Effector CD4-positive, alpha-beta T cell (primary cell): ENCODE measurements at regions not wholly inside any gene's neighbourhood (a gene's known extent, or its start where the extent isn't known, plus 50 kb on each side); places are given as distances from the start of the nearest gene placed in this dataset.

Experiments
- DNase-seq: peaks from one replicate; pipeline ENCODE4 v3.0.0-alpha.2; 2020

GRCh38 chr17:73934696-73935095, 268.8 kb upstream of the RPL38 start:
- no peak for DNase-seq

GRCh38 chr17:73936908-73937627, 266.4 kb upstream of the RPL38 start:
- DNase-seq = no peak

GRCh38 chr17:73938706-73939105, 264.8 kb upstream of the RPL38 start:
- DNase-seq = no peak

GRCh38 chr17:73939806-73940205, 263.7 kb upstream of the RPL38 start:
- DNase-seq = no peak

GRCh38 chr17:73940511-73940910, 263.0 kb upstream of the RPL38 start:
- no peak for DNase-seq

- DNase-seq = no peak
Measured at GRCh38 chr17:73941919-73942530, 261.5 kb upstream of the RPL38 start.

- no peak for DNase-seq
Measured at GRCh38 chr17:73942703-73943415, 260.6 kb upstream of the RPL38 start.

- DNase-seq = no peak
Measured at GRCh38 chr17:73943416-73944110, 259.9 kb upstream of the RPL38 start.

- DNase-seq = no peak
Measured at GRCh38 chr17:73944366-73944765, 259.1 kb upstream of the RPL38 start.

- no peak for DNase-seq
Measured at GRCh38 chr17:73947281-73947965, 256.1 kb upstream of the RPL38 start.

GRCh38 chr17:73947966-73948355, 255.5 kb upstream of the RPL38 start:
- no peak for DNase-seq

GRCh38 chr17:73949903-73950592, 253.4 kb upstream of the RPL38 start:
- DNase-seq = no peak

- DNase-seq = no peak
Measured at GRCh38 chr17:73950593-73950914, 252.9 kb upstream of the RPL38 start.

- no peak for DNase-seq
Measured at GRCh38 chr17:73952082-73952479, 251.4 kb upstream of the RPL38 start.

- no peak for DNase-seq
Measured at GRCh38 chr17:73952480-73953205, 250.8 kb upstream of the RPL38 start.

GRCh38 chr17:73953206-73954033, 250.1 kb upstream of the RPL38 start:
- DNase-seq = no peak

- no peak for DNase-seq
Measured at GRCh38 chr17:73954951-73955350, 248.5 kb upstream of the RPL38 start.

GRCh38 chr17:73955616-73956015, 247.9 kb upstream of the RPL38 start:
- DNase-seq = no peak

GRCh38 chr17:73956169-73956568, 247.3 kb upstream of the RPL38 start:
- no peak for DNase-seq

- DNase-seq = peak; percentile 34
Measured at GRCh38 chr17:73956595-73957465, 246.6 kb upstream of the RPL38 start.
